Amygdala (tissue), 56 donors: ENCODE measurements at regions not wholly inside any gene's neighbourhood (a gene's known extent, or its start where the extent isn't known, plus 50 kb on each side); places are given as distances from the start of the nearest gene placed in this dataset.
A peak's percentile ranks its signal among the peaks of the same experiment; 100 is the strongest.

Source experiments
- DNase-seq, 56 donors: peaks; one replicate each; lab custom pipeline; 2025; lab: John Stamatoyannopoulos, UW

DNA sequence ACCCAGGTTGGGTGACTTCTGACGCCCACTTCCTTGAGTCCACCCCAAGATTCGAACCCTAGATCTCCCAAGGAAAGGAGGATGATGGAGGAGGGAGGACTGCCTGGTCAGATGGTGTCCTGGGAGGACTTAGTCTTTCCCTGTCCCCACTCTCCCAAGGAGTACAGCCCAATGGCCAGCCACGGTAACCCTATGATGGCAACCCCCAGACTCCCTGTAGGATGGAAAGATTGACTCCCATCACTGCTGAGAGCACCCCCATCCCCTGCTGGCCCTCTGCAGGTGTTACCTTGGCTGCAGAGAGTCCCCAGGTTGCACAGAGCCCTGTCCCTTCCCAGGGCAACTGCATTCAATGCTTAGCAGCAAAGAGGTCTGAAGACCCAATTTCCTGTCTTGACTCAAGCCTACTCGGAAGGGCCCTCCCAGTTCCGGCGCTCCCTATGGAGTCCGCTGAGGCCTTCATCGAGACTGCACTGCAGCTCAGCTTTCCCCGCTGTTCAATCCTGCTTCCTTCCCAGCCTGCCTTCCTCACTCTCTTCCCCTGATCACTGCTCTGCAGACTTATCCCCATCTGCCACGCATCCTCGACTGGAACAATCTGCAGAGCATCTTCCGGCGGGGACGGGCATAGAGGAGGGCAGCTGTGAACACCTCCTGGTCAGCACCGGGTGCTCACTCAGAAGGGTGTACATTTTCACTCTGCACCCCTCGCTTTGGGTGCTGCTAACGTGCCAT, 50.8 kb upstream of the OCM2 start:
- peak in 2 of 56 donors; percentile 2 for DNase-seq

DNA sequence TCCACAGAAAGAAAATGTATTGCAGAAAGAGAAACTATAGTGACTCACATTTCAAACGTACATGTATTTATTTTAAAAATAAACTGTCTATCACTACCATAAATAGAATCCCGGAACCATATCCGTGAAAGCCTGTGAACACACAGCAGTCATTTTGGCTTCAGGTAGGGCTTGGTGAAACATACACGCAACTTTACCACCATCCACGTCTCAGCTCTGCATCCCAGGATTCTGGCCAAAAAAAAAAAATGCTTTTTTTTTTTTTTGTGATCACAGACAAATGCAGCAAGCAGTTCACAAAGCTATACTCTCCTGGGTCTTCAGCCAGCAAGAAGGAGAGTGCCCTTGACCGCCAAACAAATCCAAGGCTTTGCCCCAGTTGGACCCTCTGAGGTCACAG, 56.8 kb upstream of the OCM2 start:
- no peak for DNase-seq

DNA sequence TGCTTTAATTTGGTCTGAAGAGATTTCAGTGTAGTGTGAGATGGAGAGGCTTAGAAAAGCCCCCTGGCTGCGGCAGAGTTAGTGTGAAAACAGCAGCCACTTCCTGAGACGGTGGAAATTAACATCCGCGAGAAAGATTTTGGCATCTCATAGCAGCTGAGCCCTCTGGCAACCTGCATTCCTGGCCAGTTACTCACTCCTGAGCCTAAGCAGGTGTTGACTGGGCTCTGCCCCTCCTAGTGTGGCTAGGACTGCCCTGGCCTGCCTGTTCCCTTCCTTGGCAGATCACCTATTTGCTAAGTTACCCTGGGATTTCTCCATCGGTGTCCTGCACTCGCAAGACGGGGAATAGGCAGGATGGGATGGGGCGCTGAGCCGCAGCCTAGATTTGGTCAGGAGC, 57.6 kb upstream of the LMTK2 start:
- no peak for DNase-seq

DNA sequence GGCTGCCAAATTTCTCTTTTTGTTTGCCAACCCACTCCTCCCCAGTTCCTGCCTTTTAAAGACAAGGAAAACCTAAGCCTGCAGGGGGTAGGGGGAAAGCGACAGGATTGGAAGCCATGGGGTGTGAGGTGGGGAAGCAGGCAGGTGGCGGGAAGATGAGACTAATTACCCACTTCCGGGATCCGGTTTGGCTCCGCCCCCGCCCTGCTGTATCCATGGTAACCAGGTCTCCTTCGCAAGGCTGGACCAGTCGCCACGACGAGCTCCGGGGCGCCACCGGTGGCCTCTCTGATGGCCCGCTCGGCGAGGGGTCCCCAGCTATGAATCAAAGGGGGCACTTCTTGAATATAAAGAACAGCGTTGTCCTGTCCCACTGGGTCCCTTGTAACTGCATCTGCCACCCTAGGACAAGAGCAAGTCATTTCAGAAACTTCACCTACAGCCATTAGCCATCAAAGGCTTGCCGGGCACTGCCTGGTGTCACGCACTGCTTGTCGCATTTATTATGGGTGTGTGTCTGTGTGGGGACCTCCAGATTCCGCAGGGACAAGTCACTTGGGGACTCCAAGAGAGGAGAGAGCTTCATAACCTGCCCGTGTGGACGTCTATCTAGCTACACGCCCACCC, 55.4 kb upstream of the LMTK2 start:
- peak in 22 of 56 donors; percentile 1 to 20 (median 8) for DNase-seq

DNA sequence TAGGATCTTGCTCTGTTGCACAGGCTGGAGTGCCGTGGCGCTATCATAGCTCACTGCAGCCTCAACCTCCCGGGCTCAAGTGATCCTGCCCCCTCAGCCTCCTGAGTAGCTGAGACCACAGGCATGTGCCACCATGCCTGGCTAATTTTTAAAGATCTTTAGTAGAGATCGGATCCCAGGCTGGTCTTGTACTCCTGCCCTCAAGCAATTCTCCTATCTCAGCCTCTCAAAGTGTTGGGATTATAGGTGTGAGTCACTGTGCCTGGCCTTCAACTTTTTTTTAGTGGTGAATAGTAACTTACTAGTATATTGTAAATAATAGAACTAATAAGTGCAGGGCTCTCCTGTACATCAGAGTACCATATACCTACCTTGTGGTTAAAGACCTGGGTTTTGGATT, 52.1 kb upstream of the LMTK2 start:
- DNase-seq: no peak

DNA sequence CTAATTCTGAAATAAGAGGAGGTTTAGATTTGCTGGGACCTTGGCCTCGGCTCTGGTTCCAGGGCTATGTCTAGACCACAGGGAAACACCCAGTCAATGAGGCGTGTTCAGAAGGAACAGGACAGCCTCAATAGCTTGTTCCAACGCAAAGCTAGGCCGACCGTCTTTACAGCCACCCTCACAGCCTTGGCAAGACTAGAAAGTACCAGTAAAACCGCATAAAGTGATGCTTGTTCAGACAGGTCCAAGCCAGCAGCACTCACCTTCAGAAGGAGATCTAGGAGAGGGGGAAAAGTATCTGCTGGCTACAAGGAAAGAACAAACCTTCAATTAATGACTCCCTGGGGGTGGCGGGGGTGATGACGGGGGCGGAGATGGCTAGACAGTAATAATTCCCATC, 50.1 kb upstream of the LMTK2 start:
- DNase-seq: no peak
